Middle frontal gyrus (tissue), 1 donor: ENCODE measurements at regions not wholly inside any gene's neighbourhood (a gene's known extent, or its start where the extent isn't known, plus 50 kb on each side); places are given as distances from the start of the nearest gene placed in this dataset.

Experiments
- DNase-seq: peaks from one replicate; pipeline ENCODE4 v3.0.0-alpha.2; 2015; ENCODE audit warnings: low spot score; ENCODE audit errors: extremely low spot score

- DNase-seq, result no peak
Observed at GRCh38 chr11:116535994-116536393, 236.8 kb downstream of the BUD13 start.

- DNase-seq, result no peak
Observed at GRCh38 chr11:116535120-116535519, 237.7 kb downstream of the BUD13 start.

GRCh38 chr11:116534270-116534975 is 238.4 kb downstream of the BUD13 start:
- DNase-seq, result no peak

- no peak for DNase-seq
Observed at GRCh38 chr11:116533186-116533825, 239.5 kb downstream of the BUD13 start.

GRCh38 chr11:116532066-116532465 is 240.7 kb downstream of the BUD13 start:
- no peak for DNase-seq

GRCh38 chr11:116530705-116531104 is 242.1 kb downstream of the BUD13 start:
- DNase-seq, result no peak

GRCh38 chr11:116529271-116529670 is 243.5 kb downstream of the BUD13 start:
- no peak for DNase-seq

GRCh38 chr11:116527180-116527991 is 245.4 kb downstream of the BUD13 start:
- no peak for DNase-seq

- DNase-seq, result no peak
Observed at GRCh38 chr11:116525961-116526495, 246.8 kb downstream of the BUD13 start.

- DNase-seq, result no peak
Observed at GRCh38 chr11:116519499-116519898, 253.3 kb downstream of the BUD13 start.

GRCh38 chr11:116518141-116518540 is 254.6 kb downstream of the BUD13 start:
- no peak for DNase-seq

- no peak for DNase-seq
Observed at GRCh38 chr11:116517584-116517983, 255.2 kb downstream of the BUD13 start.

GRCh38 chr11:116517077-116517476 is 255.7 kb downstream of the BUD13 start:
- no peak for DNase-seq

- no peak for DNase-seq
Observed at GRCh38 chr11:116515664-116516184, 257.1 kb downstream of the BUD13 start.

GRCh38 chr11:116513894-116514293 is 258.9 kb downstream of the BUD13 start:
- DNase-seq, result no peak

- DNase-seq, result no peak
Observed at GRCh38 chr11:116513278-116513823, 259.4 kb downstream of the BUD13 start.

- DNase-seq, result no peak
Observed at GRCh38 chr11:116512841-116513240, 259.9 kb downstream of the BUD13 start.

GRCh38 chr11:116511684-116512083 is 261.1 kb downstream of the BUD13 start:
- DNase-seq, result no peak

- no peak for DNase-seq
Observed at GRCh38 chr11:116510886-116511650, 261.7 kb downstream of the BUD13 start.

GRCh38 chr11:116510166-116510565 is 262.6 kb downstream of the BUD13 start:
- no peak for DNase-seq

GRCh38 chr11:116509551-116509950 is 263.2 kb downstream of the BUD13 start:
- DNase-seq, result no peak
